H1 (cell line): ENCODE measurements at regions not wholly inside any gene's neighbourhood (a gene's known extent, or its start where the extent isn't known, plus 50 kb on each side); places are given as distances from the start of the nearest gene placed in this dataset.

ENCODE experiments used
- CTCF ChIA-PET: fragments of 300-600 bp; sonication (Branson Sonifier 250); formaldehyde crosslinking; loops from one replicate; lab custom pipeline; 2021; ENCODE audit not compliant: partially characterized antibody; lab: Charles Lee
- POLR2A ChIA-PET: fragments of 300-600 bp; sonication (Branson Sonifier 250); formaldehyde crosslinking; loops from one replicate; lab custom pipeline; 2021; ENCODE audit warnings: inconsistent platforms; ENCODE audit not compliant: partially characterized antibody; lab: Charles Lee
- DNase-seq, 2 experiments: peaks; one replicate each; pipeline versions ENCODE4 v3.0.0 to v3.0.0-alpha.2; 2010 to 2022; ENCODE audit warnings: low spot score in 2 of 2, low read depth in 1 of 2, mixed read lengths in 1 of 2
- FAIRE-seq: peaks from 2 replicates; lab custom pipeline; 2011; peaks lifted over from hg19 to GRCh38; lab: Jason Lieb, UNC
- H2AFZ ChIP-seq: 2 replicates; pipeline ENCODE4 v1.8.1; 2012; ENCODE audit warnings: low read length, inconsistent platforms
- H2AK5ac ChIP-seq: 2 replicates; pipeline ENCODE4 v1.6.1; 2013; ENCODE audit warnings: low read depth, low read length
- H2BK120ac ChIP-seq: replicated peaks from 2 replicates; pipeline ENCODE3; 2013; ENCODE audit warnings: low read depth, low read length, inconsistent platforms
- H2BK12ac ChIP-seq: 2 replicates; pipeline ENCODE4 v1.6.1; 2013; ENCODE audit warnings: low read depth, low read length
- H2BK15ac ChIP-seq: 2 replicates; pipeline ENCODE4 v1.6.1; 2013; ENCODE audit warnings: low read length
- H2BK20ac ChIP-seq: 2 replicates; pipeline ENCODE4 v1.6.1; 2013; ENCODE audit warnings: low read length
- H2BK5ac ChIP-seq: 2 replicates; pipeline ENCODE4 v1.6.1; 2013; ENCODE audit warnings: low read depth, low read length
- H3K14ac ChIP-seq: 2 replicates; pipeline ENCODE4 v1.6.1; 2013; ENCODE audit warnings: inconsistent platforms; ENCODE audit not compliant: insufficient read length
- H3K18ac ChIP-seq: 2 replicates; pipeline ENCODE4 v1.6.1; 2013; ENCODE audit warnings: low read length; ENCODE audit errors: extremely low read depth
- H3K23ac ChIP-seq: 2 replicates; pipeline ENCODE4 v1.6.1; 2013; ENCODE audit warnings: inconsistent platforms; ENCODE audit not compliant: insufficient read length
- H3K23me2 ChIP-seq: 2 replicates; pipeline ENCODE4 v1.6.1; 2013; ENCODE audit warnings: low read depth, low read length
- H3K27ac ChIP-seq: 2 replicates; pipeline ENCODE4 v1.6.1; 2011; ENCODE audit warnings: low read depth, low read length, inconsistent platforms
- H3K27me3 ChIP-seq, 4 experiments: replicated peaks in 1 of 4; 1 replicate in 1 of 4; 2 replicates in 3 of 4; pipeline versions ENCODE4 v1.6.1 to v1.8.1; 2011 to 2013; ENCODE audit warnings: low read length in 3 of 4, mild to moderate bottlenecking in 3 of 4, inconsistent platforms in 2 of 4, mixed read lengths in 2 of 4, moderate library complexity in 1 of 4; ENCODE audit not compliant: control insufficient read depth in 3 of 4, insufficient read depth in 3 of 4; ENCODE audit errors: extremely low read depth in 1 of 4
- H3K36me3 ChIP-seq, 4 experiments: 2 replicates each; pipeline versions ENCODE4 v1.6.1 to v1.8.1; 2011 to 2013; ENCODE audit warnings: mild to moderate bottlenecking in 4 of 4, low read length in 3 of 4, moderate library complexity in 2 of 4, control low read depth in 1 of 4, inconsistent platforms in 1 of 4; ENCODE audit not compliant: insufficient read depth in 4 of 4, control insufficient read depth in 2 of 4
- H3K4ac ChIP-seq: replicated peaks from 2 replicates; pipeline ENCODE3; 2013; ENCODE audit warnings: low read length, low read depth, mixed read lengths, inconsistent platforms; ENCODE audit not compliant: insufficient read length
- H3K4me1 ChIP-seq, 4 experiments: replicated peaks in 1 of 4; 1 replicate in 1 of 4; 2 replicates in 3 of 4; pipeline versions ENCODE4 v1.6.1 to v1.8.1; 2011 to 2013; ENCODE audit warnings: low read length in 3 of 4, inconsistent platforms in 2 of 4, mixed read lengths in 1 of 4; ENCODE audit not compliant: insufficient read depth in 4 of 4, control insufficient read depth in 3 of 4
- H3K4me2 ChIP-seq, 2 experiments: 2 replicates each; pipeline versions ENCODE4 v1.6.1 to v1.8.1; 2011 to 2013; ENCODE audit warnings: low read depth in 2 of 2, low read length in 2 of 2, control low read depth in 1 of 2, inconsistent platforms in 1 of 2, mild to moderate bottlenecking in 1 of 2; ENCODE audit not compliant: insufficient read depth in 1 of 2
- H3K4me3 ChIP-seq, 4 experiments: fragments of 200-600, 300-600 bp in 1 of 4; sonication (generic), shearing (Covaris generic), sonication (Bioruptor Twin) in 1 of 4; 2 replicates each; pipeline versions ENCODE4 v1.5.1 to v1.8.1; 2011 to 2016; ENCODE audit warnings: low read length in 4 of 4, low read depth in 3 of 4, control low read depth in 2 of 4, inconsistent platforms in 2 of 4, mild to moderate bottlenecking in 2 of 4, mixed read lengths in 1 of 4, moderate library complexity in 1 of 4; ENCODE audit not compliant: insufficient read depth in 2 of 4; ENCODE audit errors: extremely low read depth in 1 of 4
- H3K56ac ChIP-seq: replicated peaks from 2 replicates; pipeline ENCODE3; 2013; ENCODE audit warnings: low read depth, mild to moderate bottlenecking, mixed read lengths, low read length, inconsistent platforms; ENCODE audit not compliant: insufficient read length
- H3K79me1 ChIP-seq: 2 replicates; pipeline ENCODE4 v1.6.1; 2013; ENCODE audit warnings: low read depth, low read length, control low read depth
- H3K79me2 ChIP-seq, 2 experiments: 2 replicates each; pipeline versions ENCODE4 v1.6.1 to v1.8.1; 2012 to 2013; ENCODE audit warnings: low read length in 2 of 2, mild to moderate bottlenecking in 2 of 2, inconsistent platforms in 1 of 2; ENCODE audit not compliant: insufficient read depth in 2 of 2, control insufficient read depth in 1 of 2
- H3K9ac ChIP-seq, 4 experiments: replicated peaks in 1 of 4; 1 replicate in 1 of 4; 2 replicates in 3 of 4; pipeline versions ENCODE4 v1.6.1 to v1.8.1; 2011 to 2013; ENCODE audit warnings: low read depth in 3 of 4, low read length in 3 of 4, control low read depth in 2 of 4, mild to moderate bottlenecking in 2 of 4, moderate library complexity in 2 of 4, inconsistent platforms in 1 of 4; ENCODE audit errors: extremely low read depth in 1 of 4
- H3K9me3 ChIP-seq, 2 experiments: 2 replicates each; pipeline versions ENCODE4 v1.6.1 to v1.8.1; 2012 to 2013; ENCODE audit warnings: mild to moderate bottlenecking in 2 of 2, moderate library complexity in 2 of 2, control low read depth in 1 of 2, inconsistent platforms in 1 of 2, low read depth in 1 of 2, low read length in 1 of 2, mixed read lengths in 1 of 2; ENCODE audit not compliant: insufficient read depth in 2 of 2
- H4K20me1 ChIP-seq, 2 experiments: replicated peaks in 1 of 2; 2 replicates each; pipeline versions ENCODE3 to v1.8.1; 2011 to 2013; ENCODE audit warnings: inconsistent platforms in 2 of 2, low read length in 2 of 2, mild to moderate bottlenecking in 1 of 2; ENCODE audit not compliant: insufficient read depth in 2 of 2, control insufficient read depth in 1 of 2
- H4K5ac ChIP-seq: 2 replicates; pipeline ENCODE4 v1.6.1; 2013; ENCODE audit warnings: low read length, low read depth, mixed read lengths, inconsistent platforms; ENCODE audit not compliant: insufficient read length
- H4K8ac ChIP-seq: 2 replicates; pipeline ENCODE4 v1.8.0; 2013; ENCODE audit warnings: mild to moderate bottlenecking, moderate library complexity, low read length, inconsistent platforms; ENCODE audit not compliant: insufficient read depth; ENCODE audit errors: extremely low read depth
- H4K91ac ChIP-seq: replicated peaks from 2 replicates; pipeline ENCODE3; 2013; ENCODE audit warnings: low read length, mixed read lengths, inconsistent platforms; ENCODE audit not compliant: insufficient read length
- ASH2L ChIP-seq: fragments of 200-600, 300-600 bp; sonication (generic); IDR thresholded peaks from one replicate; pipeline ENCODE4 v1.7.1; 2017; ENCODE audit warnings: low read length
- BCL11A ChIP-seq, 2 experiments: IDR thresholded peaks; one replicate each; pipeline ENCODE4 v1.6.1; 2011; ENCODE audit warnings: low read depth in 2 of 2, low read length in 2 of 2, mild to moderate bottlenecking in 2 of 2
- BRCA1 ChIP-seq: IDR thresholded peaks from 2 replicates; pipeline ENCODE4 v1.6.1; 2012; ENCODE audit warnings: low read depth, low read length, improper control_type of control experiment
- CBX5 ChIP-seq: fragments of 300-800, 300-1000 bp; sonication (generic); IDR thresholded peaks from 2 replicates; pipeline ENCODE4 v1.7.1; 2016; ENCODE audit warnings: antibody characterized with exemption, low read length, low read depth
- CBX8 ChIP-seq: fragments of 300-800, 300-1000 bp; sonication (generic); IDR thresholded peaks from 2 replicates; pipeline ENCODE4 v1.7.1; 2016; ENCODE audit warnings: low read depth, low read length, borderline replicate concordance
- CHD1 ChIP-seq: IDR thresholded peaks from 2 replicates; pipeline ENCODE4 v1.6.1; 2012; ENCODE audit warnings: low read depth, low read length, improper control_type of control experiment
- HDAC2 ChIP-seq, 2 experiments: fragments of 300-600 bp in 1 of 2; sonication (generic) in 1 of 2; IDR thresholded peaks; 2 replicates each; pipeline ENCODE4 v1.6.1; 2011 to 2012; ENCODE audit warnings: low read depth in 2 of 2, low read length in 2 of 2, mild to moderate bottlenecking in 2 of 2, moderate library complexity in 2 of 2, borderline replicate concordance in 1 of 2, inconsistent platforms in 1 of 2
- HDAC6 ChIP-seq: IDR thresholded peaks from one replicate; pipeline ENCODE4 v1.7.1; 2012; ENCODE audit warnings: low read depth, mild to moderate bottlenecking, inconsistent platforms, low read length, moderate library complexity
- JUN ChIP-seq: IDR thresholded peaks from 2 replicates; pipeline ENCODE4 v1.6.1; 2011; ENCODE audit warnings: low read depth, mild to moderate bottlenecking, improper control_type of control experiment, low read length
- MAFK ChIP-seq: IDR thresholded peaks from 2 replicates; pipeline ENCODE4 v1.6.1; 2012; ENCODE audit warnings: low read depth, mild to moderate bottlenecking, improper control_type of control experiment, low read length
- RBBP5 ChIP-seq: IDR thresholded peaks from 2 replicates; pipeline ENCODE4 v1.7.1; 2012; ENCODE audit warnings: low read depth, mild to moderate bottlenecking, inconsistent platforms, low read length, moderate library complexity, borderline replicate concordance
- RXRA ChIP-seq: IDR thresholded peaks from 2 replicates; pipeline ENCODE4 v1.6.1; 2011; ENCODE audit warnings: low read depth, mild to moderate bottlenecking, low read length, moderate library complexity; ENCODE audit not compliant: insufficient read depth
- SIN3A ChIP-seq, 2 experiments: IDR thresholded peaks in 1 of 2; conservative IDR thresholded peaks in 1 of 2; 2 replicates each; pipeline ENCODE4 v1.6.1; 2011 to 2012; ENCODE audit warnings: low read length in 2 of 2, improper control_type of control experiment in 1 of 2, low read depth in 1 of 2, mild to moderate bottlenecking in 1 of 2
- SIX5 ChIP-seq: IDR thresholded peaks from 2 replicates; pipeline ENCODE4 v1.6.1; 2011; ENCODE audit warnings: mild to moderate bottlenecking, low read depth, low read length
- ZNF274 ChIP-seq: IDR thresholded peaks from 2 replicates; pipeline ENCODE4 v1.7.0; 2012; ENCODE audit warnings: low read length, borderline replicate concordance; ENCODE audit errors: extremely low read depth
- WGBS, 2 experiments: shearing (Covaris generic) in 1 of 2; methylation state at CpG; one replicate each; pipeline versions ENCODE4 v1.1.6 to v1.1.7; 2013 to 2015; ENCODE audit warnings: low lambda C conversion rate in 2 of 2, mixed read lengths in 2 of 2, inconsistent platforms in 1 of 2, low coverage in 1 of 2, missing lambda C conversion rate in 1 of 2; ENCODE audit not compliant: insufficient replicate concordance in 2 of 2, insufficient coverage in 1 of 2, insufficient read length in 1 of 2; ENCODE audit errors: extremely low coverage in 1 of 2, missing lambda C conversion rate in 1 of 2; 5-methylcytosine and 5-hydroxymethylcytosine counted together

GRCh38 chr14:48670939-48671338 lies 915.2 kb downstream of the RPS29 start:
- Histone ChIP-seq H3K27me3 (no peaks in the 10 kb centered on the region), H3K23me2 (no peaks in the 10 kb centered on the region), H4K8ac (0 out of 2 replicates have a peak overlapping the region, but pooled peaks have one; percentile 29), H2BK15ac (no peak overlapping the region), H4K20me1 (no peaks in the 10 kb centered on the region), H3K18ac (no peak overlapping the region), H2AK5ac (no peak overlapping the region), H2BK5ac (no peak overlapping the region), H3K4me1 (no peaks in the 10 kb centered on the region), H2BK12ac (no peak overlapping the region), H3K79me2 (no peaks in the 10 kb centered on the region), H2BK20ac (no peak overlapping the region), H3K4me3 (no peak overlapping the region), H3K27ac (no peak overlapping the region), H3K9ac (no peak overlapping the region), H3K56ac (no peak overlapping the region), H3K14ac (no peak overlapping the region), H3K79me1 (no peaks in the 10 kb centered on the region), H3K4ac (no peak overlapping the region), H3K4me2 (no peak overlapping the region), H2BK120ac (no peak overlapping the region), H3K9me3 (peaks cover 0 to 6% of the 10 kb centered on the region in 2 experiments; a peak in 1 of 4 replicates), H3K36me3 (no peaks in the 10 kb centered on the region), H4K5ac (no peak overlapping the region), H3K23ac (no peak overlapping the region), H2AFZ (0 out of 2 replicates have a peak overlapping the region, but pooled peaks have one; percentile 10), H4K91ac (no peak overlapping the region)
- no peak for DNase-seq
- ChIA-PET POLR2A (no interaction called here), CTCF (interaction anchor here (1.4 kb wide), 1 partner anchor 20 kb away, joined by 4 read pairs; no protein-coding TSS in a partner anchor)
- TF ChIP-seq BCL11A (IDR thresholded peaks at IDR 0.05; ENCODE audit: low read depth in 2 of 2, low read length in 2 of 2) (no peak), CBX8 (no peak), HDAC6 (no peak), SIX5 (no peak), RBBP5 (no peak), JUN (no peak), HDAC2 (IDR thresholded peaks at IDR 0.05; ENCODE audit: borderline replicate concordance in 1 of 2, low read depth in 2 of 2, low read length in 2 of 2) (no peak), CBX5 (no peak), SIN3A (conservative IDR thresholded peaks at IDR 0.05 in 1 of 2, IDR thresholded peaks at IDR 0.05 in 1 of 2; ENCODE audit: low read depth in 1 of 2, low read length in 2 of 2) (no peak), RXRA (no peak), MAFK (no peak), ZNF274 (no peak), BRCA1 (no peak), ASH2L (no peak), CHD1 (no peak)
- 90% methylated on average over 4 of the region's 4 CpGs; no CpG with 5 or more reads in 1 of the 2 experiments for WGBS, 2 experiments
- FAIRE-seq, result no peak
